Epithelial cell of prostate (primary cell): ENCODE measurements at regions not wholly inside any gene's neighbourhood (a gene's known extent, or its start where the extent isn't known, plus 50 kb on each side); places are given as distances from the start of the nearest gene placed in this dataset.
A peak's percentile ranks its signal among the peaks of the same experiment; 100 is the strongest.
"Not testable (repeated sequence)": the region's sequence is repeated elsewhere in the genome, so short reads cannot be mapped to it uniquely, and the experiment has no call there.

ENCODE experiments used
- DNase-seq: peaks from one replicate; pipeline ENCODE4 v3.0.0-alpha.2; 2011; ENCODE audit warnings: low read depth, low spot score
- H3K27ac ChIP-seq: fragments of 450-650 bp; 2 replicates; pipeline ENCODE4 v1.5.1; 2017; ENCODE audit warnings: mild to moderate bottlenecking

GRCh38 chr3:18989237-18989795 is 159.0 kb upstream of the KCNH8 start:
- H3K27ac ChIP-seq: no peak overlapping the region
- DNase-seq: no peak

GRCh38 chr3:18988614-18989229 is 159.6 kb upstream of the KCNH8 start:
- H3K27ac ChIP-seq: no peak overlapping the region
- no peak for DNase-seq

DNA sequence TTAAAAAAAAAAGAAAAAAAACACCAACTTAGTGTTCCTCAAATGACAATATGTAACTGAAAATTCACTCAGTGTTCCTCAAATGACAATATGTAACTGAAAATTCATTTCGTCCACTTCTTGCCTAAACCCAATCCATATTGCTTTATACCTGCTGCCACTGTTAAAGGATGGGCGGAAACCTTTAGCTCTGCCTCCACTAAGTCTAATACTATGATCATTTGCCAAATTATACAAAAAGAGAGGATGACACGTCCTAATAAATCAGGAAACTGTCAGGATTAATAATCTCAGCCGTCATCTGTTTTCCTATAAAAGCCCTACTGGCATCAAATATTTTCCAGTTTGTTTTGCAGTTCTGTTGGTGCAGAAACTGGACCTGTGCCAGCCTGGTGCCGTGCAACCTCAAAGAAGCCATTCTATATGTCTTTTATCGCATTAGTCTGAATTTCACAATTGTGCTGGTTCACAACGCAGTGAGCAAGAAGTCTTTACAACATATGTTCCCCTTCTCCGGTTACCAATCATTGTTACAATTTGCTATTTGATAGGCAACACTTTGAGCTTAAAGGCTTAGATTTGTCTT is 160.4 kb upstream of the KCNH8 start:
- no peak for DNase-seq
- H3K27ac ChIP-seq: no peak overlapping the region

DNA sequence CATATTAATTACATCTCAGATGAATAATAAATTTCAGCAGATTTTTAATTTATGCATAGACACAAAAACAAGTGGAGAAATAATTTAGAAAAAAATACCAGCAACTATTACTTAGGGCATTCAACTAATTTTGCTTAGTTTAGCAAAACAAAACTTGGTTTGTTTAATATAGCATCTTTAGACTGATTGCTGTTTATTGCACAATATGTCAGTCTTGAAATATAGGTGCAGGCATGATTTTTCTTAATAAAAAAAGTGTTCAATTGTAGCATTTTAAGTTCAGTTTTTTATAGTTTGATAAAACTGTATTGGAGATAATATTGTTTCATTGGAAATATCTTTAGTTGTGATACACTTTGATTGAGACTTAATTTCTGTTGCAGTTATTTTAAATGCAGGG is 161.2 kb upstream of the KCNH8 start:
- DNase-seq: no peak
- no peak overlapping the region for H3K27ac ChIP-seq

DNA sequence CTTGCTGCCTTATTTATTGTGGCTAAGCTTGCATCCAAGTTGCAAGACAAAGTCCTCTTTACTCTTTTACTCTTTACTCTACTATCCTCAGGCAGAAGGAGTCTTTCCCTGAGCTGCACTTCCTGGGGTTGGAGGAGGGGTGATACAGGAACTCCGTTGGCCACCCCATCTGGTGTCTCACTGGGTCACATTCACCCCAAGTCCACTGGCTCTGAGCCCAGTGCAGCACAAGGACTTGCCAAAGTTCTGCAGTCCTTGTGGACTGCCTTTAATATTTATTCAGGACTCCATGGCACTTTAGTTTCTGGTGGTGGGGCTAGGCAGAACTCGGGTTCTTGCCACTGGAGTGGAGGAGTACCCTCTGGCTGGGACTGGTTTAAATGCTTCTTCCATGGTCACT is 165.4 kb upstream of the KCNH8 start:
- H3K27ac ChIP-seq: no peak overlapping the region
- DNase-seq: no peak

- DNase-seq, H3K27ac ChIP-seq: not testable (repeated sequence)
These were observed 172.2 kb upstream of the KCNH8 start for GRCh38 chr3:18976102-18976501.

GRCh38 chr3:18968120-18968519 is 180.2 kb upstream of the KCNH8 start:
- no peak overlapping the region for H3K27ac ChIP-seq
- no peak for DNase-seq

- no peak overlapping the region for H3K27ac ChIP-seq
- no peak for DNase-seq
These were observed 182.5 kb upstream of the KCNH8 start for GRCh38 chr3:18965781-18966180.

- DNase-seq: peak; percentile 18
- H3K27ac ChIP-seq: no peak overlapping the region
These were observed 183.7 kb upstream of the KCNH8 start for GRCh38 chr3:18964640-18965039.

DNA sequence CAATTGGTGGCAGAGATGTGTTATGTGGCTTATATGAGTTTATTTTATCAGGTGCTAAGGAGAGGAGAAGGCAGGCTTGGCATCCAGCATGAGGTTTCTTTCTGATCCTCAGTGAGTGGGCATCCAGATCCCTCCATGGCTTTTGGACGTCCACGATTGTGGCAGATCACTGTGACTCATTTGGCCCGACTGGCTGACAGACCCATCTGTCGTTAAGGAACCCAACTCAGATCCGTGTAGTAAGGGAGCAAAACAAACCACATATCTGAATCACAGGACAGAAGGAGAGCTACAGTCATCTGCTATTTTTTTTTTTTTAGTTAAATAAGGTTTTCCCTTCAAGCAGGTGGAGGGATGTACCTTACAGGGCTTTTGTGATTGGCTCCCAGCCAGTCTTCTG is 197.0 kb upstream of the KCNH8 start:
- H3K27ac ChIP-seq: no peak overlapping the region
- no peak for DNase-seq

DNA sequence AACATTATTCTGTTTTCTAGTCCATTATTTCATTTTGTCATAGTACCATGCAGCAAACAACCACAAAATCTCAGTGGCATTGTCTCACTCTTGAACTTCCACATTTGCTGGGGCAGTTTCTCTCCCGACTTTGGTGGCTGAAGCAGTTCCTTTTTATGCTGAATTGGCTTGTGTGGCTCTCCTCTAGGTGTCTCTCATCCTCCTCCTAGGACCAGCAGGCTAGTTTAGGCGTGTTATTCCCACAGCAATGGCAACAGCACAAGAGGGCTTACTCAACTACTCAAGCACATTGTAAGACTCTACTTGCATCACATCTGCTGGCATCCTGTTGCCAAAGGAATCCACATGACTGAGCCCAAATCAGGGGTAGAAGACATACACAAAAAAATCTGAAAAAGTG is 201.8 kb upstream of the KCNH8 start:
- peak; percentile 44 for DNase-seq

DNA sequence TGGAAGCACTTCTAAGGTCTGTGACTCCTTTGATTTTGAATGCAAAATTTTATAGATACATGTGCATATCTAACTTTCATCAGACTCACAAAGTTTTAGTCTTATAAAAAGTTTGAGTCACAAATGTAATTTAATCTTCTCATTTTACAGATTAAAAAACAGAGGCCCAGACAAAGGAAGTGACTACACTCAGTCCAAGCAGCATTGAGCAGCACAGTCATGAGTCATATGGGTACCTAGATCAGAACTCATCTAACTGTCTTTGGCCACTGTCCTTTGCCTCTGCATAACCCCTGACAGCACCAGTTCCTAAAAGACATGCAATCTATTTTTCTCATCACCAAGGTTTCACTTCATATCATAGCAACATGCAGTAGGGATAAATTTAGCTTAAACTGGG is 210.7 kb upstream of the KCNH8 start:
- DNase-seq: no peak
- H3K27ac ChIP-seq: no peak overlapping the region

More for the DNA sequence above, 201.8 kb upstream of the KCNH8 start:
- H3K27ac ChIP-seq: no peak overlapping the region

DNA sequence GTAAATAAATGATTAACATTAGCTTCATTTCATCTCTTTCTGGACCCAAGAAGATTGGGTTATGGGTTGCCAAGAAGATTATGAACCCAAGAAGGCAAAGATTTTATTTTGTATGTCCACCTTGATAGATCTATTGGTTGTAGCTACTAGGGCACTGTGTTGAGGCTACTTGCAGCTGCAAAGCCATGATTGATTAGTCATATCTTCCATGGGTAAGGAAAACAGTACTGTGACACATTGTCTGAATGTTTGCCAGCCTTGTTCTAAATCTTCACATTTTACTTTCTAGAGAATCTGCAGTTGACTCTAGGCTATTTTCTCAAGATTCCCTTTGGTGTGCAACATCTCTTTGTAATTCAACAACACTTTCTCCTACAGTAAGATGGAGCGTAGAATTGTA is 229.2 kb upstream of the KCNH8 start:
- H3K27ac ChIP-seq: no peak overlapping the region
- no peak for DNase-seq

DNA sequence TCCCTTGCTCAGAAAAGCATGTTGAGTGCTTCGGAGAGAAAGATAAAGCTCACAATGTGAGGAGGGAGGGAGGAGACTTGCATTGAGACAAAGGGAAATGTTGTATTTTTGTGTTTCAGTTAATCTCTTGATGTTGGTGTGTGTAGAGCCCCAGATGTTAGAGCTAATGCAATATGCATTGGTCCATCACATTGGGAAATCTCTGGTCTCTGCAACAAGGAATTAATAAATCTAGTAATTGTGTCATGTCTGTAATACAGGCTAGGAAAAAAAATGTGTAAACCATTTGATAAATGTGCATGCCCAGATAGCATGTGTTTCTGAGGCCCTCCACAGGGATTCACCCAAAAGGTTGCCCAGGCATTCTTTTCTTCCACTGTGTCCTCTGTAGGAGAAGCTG is 230.4 kb upstream of the KCNH8 start:
- no peak overlapping the region for H3K27ac ChIP-seq

DNA sequence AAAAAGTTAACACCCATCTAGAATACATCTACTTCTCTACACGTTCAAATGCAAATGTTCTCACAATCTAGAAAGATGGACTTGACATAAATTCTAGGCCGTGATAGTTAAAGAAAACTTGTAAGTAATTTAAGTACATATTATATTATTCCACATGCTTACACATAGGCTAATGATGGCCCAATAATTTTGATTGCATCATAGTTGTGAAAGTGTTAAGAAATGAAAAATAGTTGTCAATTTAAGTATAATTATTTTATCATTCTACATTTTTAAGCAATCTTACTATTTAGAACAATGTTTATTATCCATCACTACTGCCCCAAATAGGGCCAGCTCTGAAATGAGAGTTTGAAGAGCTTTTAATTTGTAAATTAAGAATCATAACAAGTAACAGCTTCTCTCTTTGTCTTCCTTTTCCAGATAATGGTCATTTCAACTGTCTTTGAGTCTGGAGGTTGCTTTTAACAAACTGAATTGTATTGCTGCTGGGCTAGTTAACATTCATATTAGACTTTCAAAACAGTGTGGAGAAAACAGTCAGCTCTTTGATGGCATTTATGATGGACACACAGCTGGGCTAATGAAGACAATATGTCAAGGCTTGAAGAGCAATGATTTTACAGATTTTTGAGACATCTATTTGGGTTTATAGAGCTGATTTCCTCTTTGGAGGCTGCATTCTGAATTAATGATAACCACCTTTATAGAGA is 246.1 kb upstream of the KCNH8 start:
- DNase-seq: no peak

More for the DNA sequence above, 230.4 kb upstream of the KCNH8 start:
- DNase-seq: no peak

DNA sequence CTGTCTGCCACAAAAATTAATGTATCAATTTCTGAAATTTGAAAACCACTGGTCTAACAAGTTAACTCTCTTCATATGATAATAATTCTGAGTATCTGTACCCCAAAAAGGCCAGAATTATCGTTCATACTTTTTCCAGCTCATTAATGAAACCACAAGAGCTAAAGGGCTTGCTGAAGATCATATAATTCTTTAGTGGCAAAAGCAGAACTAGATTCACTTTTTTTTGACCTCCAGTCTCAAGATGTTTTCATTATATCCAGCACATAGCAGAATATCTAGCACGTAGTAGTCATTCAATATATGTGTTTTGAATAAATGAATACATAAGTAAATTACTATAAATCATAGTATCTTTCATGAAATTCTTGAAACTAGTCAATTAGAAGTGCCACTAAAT is 246.7 kb upstream of the KCNH8 start:
- DNase-seq: no peak
- no peak overlapping the region for H3K27ac ChIP-seq

More for the DNA sequence above, 246.1 kb upstream of the KCNH8 start:
- no peak overlapping the region for H3K27ac ChIP-seq

DNA sequence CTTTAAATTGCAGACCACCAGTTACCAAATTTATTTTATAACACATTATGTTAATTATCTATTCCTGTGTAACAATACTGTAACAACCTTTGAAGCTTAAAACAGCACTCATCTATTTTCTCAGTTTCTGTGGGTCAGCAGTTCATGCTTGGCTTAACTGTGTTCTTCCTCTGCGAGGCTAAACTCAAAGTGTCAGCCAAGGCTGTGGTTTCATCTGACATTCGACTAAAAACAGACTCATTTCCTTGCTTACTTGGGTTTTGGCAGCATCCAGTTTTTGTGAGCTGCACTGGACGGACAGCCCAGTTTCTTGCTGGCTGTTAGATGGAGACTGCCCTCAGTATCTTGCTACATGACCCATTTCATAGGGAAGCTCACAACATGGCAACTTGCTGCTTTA is 247.3 kb upstream of the KCNH8 start:
- DNase-seq: no peak
- no peak overlapping the region for H3K27ac ChIP-seq

GRCh38 chr3:18898911-18899310 is 249.4 kb upstream of the KCNH8 start:
- DNase-seq: no peak
- no peak overlapping the region for H3K27ac ChIP-seq

DNA sequence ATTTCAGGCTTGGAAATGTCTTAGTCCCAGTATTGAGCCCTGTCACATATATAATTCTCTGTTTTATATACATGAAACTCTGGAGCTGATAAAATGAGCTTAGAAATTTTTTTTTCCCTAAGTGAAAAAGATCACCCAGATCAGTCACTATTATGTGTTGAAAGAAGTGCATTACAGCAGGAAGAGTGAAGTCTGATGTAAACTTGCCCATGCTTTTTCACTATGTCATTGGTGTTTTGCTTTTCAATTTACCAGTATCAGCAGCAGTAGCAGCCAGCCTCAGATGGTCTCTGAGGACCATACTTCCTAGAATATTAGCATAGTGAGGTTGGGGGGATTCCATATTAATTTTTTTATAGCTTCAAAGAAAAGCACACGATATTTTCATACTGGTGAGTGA is 255.6 kb upstream of the KCNH8 start:
- DNase-seq: no peak
- no peak overlapping the region for H3K27ac ChIP-seq

- DNase-seq: no peak
- no peak overlapping the region for H3K27ac ChIP-seq
These were observed 256.3 kb upstream of the KCNH8 start for GRCh38 chr3:18892047-18892446.

- no peak for DNase-seq
- no peak overlapping the region for H3K27ac ChIP-seq
These were observed 256.7 kb upstream of the KCNH8 start for GRCh38 chr3:18891641-18892040.
